Heart left ventricle (tissue), 16 donors: ENCODE measurements at regions not wholly inside any gene's neighbourhood (a gene's known extent, or its start where the extent isn't known, plus 50 kb on each side); places are given as distances from the start of the nearest gene placed in this dataset.

Source experiments
- ATAC-seq, 4 donors: fragments of 200-7000 bp; cut with Tn5 transposase; one replicate each; pipeline ENCODE4 v1.9.1; 2020 to 2022; ENCODE audit warnings: moderate library complexity in 4 of 4, mild to moderate bottlenecking in 3 of 4, moderate number of reproducible peaks in 1 of 4
- DNase-seq, 5 donors: peaks; one replicate each; pipeline ENCODE4 v3.0.0-alpha.2; 2020
- H3K27ac ChIP-seq, 12 donors: fragments of 200-600 bp; sonication (generic) in 4 of 12; one replicate each; pipeline versions ENCODE4 v1.5.0 to v1.8.0; 2016 to 2022; ENCODE audit warnings: mild to moderate bottlenecking in 2 of 12
- H3K27me3 ChIP-seq, 9 donors: fragments of 200-600 bp; sonication (generic) in 2 of 9; one replicate each; pipeline versions ENCODE4 v1.5.1 to v1.8.0; 2016 to 2022; ENCODE audit warnings: mild to moderate bottlenecking in 3 of 9
- H3K36me3 ChIP-seq, 9 donors: fragments of 200-600 bp; sonication (generic) in 2 of 9; one replicate each; pipeline versions ENCODE4 v1.5.0 to v1.8.0; 2018 to 2022; ENCODE audit warnings: mild to moderate bottlenecking in 2 of 9
- H3K4me1 ChIP-seq, 12 donors: fragments of 200-600 bp; sonication (generic) in 4 of 12; one replicate each; pipeline versions ENCODE4 v1.5.0 to v1.8.0; 2016 to 2022; ENCODE audit warnings: mild to moderate bottlenecking in 3 of 12
- H3K4me3 ChIP-seq, 12 donors: fragments of 200-600 bp; sonication (generic) in 4 of 12; one replicate each; pipeline versions ENCODE4 v1.5.0 to v1.8.0; 2017 to 2022; ENCODE audit warnings: mild to moderate bottlenecking in 9 of 12, moderate library complexity in 4 of 12
- H3K9me3 ChIP-seq, 12 donors: fragments of 200-600 bp; sonication (generic) in 4 of 12; one replicate each; pipeline versions ENCODE4 v1.5.0 to v1.8.0; 2016 to 2022; ENCODE audit warnings: mild to moderate bottlenecking in 1 of 12
- CTCF ChIP-seq, 12 donors: fragments of 200-600 bp; sonication (generic) in 4 of 12; IDR thresholded peaks; one replicate each; pipeline versions ENCODE4 v1.5.0 to v1.8.0; 2018 to 2022; ENCODE audit warnings: antibody characterized with exemption in 12 of 12, mild to moderate bottlenecking in 5 of 12
- POLR2A ChIP-seq, 2 donors: fragments of 450-650 bp; IDR thresholded peaks; one replicate each; pipeline ENCODE4 v1.6.1; 2017; ENCODE audit warnings: antibody characterized with exemption in 2 of 2, mild to moderate bottlenecking in 2 of 2, moderate library complexity in 2 of 2
- WGBS, 4 donors: extraction: QIAGEN DNeasy Blood & Tissue Kit in 2 of 4; methylation state at CpG; one replicate each; pipeline versions ENCODE4 v1.1.5 to v1.1.7; 2013 to 2018; 5-methylcytosine and 5-hydroxymethylcytosine counted together
- intact Hi-C, 10 donors: fragments of 100-400 bp; cut with DNase I; formaldehyde crosslinking; loops; one replicate each; pipeline versions ENCODE4 v1.11.1 to v1.14.2; 2022
- donor health status: ischemic (EF 13 %, LVEDD 7.1; RV severe dilation, severe dysfunction).
- donor health status: healthy with polysubstance abuse.
- donor health status: DM: no; HTN: yes; CAD: no.
- donor health status: DM: no; HTN: no; CAD: no.
- donor health status: ischemic (EF 25% LVEDD 6.9; RV normal size, moderate dysfunction).
- donor health status: ischemic (EF 25% LVEDD 5.7; RV mildly dilated, moderate dysfunction).
- donor health status: healthy.
- donor health status: DM: yes; HTN: yes; CAD: no.
- donor health status: ischemic (EF 35%, LVEDD 5.7; RV mildly dilated, moderate dysfunction).
- donor health status: nonischemic (EF 11% LVEDD 7.7; RV severe dilation, severe dysfunction).
- donor health status: DM: yes; HTN: yes; CAD: no.
- donor health status: PGD.
- donor health status: ischemic (EF 29% LVEDD 5.4; RV normal size, mild dysfunction).
- donor health status: nonischemic (EF 23%, LVEDD 6.1; RV moderate dilation, normal function).

GRCh38 chr5:165808335-165808734 lies 2302.9 kb downstream of the MAT2B start:
- no peak for ATAC-seq
- peaks cover 0 to 9% (median 0%) of the 10 kb centered on the region in 12 donors for H3K9me3 ChIP-seq
- no peaks in the 10 kb centered on the region for H3K4me1 ChIP-seq
- WGBS, 4 donors, result 77 to 91% (median 88%) methylated on average over 3 of the region's 3 CpGs
- TF ChIP-seq CTCF (IDR thresholded peaks at IDR 0.05), result no peak
- H3K27ac ChIP-seq, result no peak overlapping the region
- no peak overlapping the region for H3K4me3 ChIP-seq
- H3K36me3 ChIP-seq, result no peaks in the 10 kb centered on the region
- H3K27me3 ChIP-seq, result no peaks in the 10 kb centered on the region
- intact Hi-C loops, result no loop called here
- DNase-seq, result no peak

GRCh38 chr5:165809914-165810313 lies 2304.5 kb downstream of the MAT2B start:
- peaks cover 0 to 9% (median 0%) of the 10 kb centered on the region in 12 donors for H3K9me3 ChIP-seq
- DNase-seq, result no peak
- H3K27ac ChIP-seq, result no peak overlapping the region
- intact Hi-C loops, result no loop called here
- no peak for ATAC-seq
- WGBS, 4 donors, result 66 to 77% (median 76%) methylated on average over 3 of the region's 3 CpGs
- H3K4me1 ChIP-seq, result no peaks in the 10 kb centered on the region
- H3K36me3 ChIP-seq, result no peaks in the 10 kb centered on the region
- no peaks in the 10 kb centered on the region for H3K27me3 ChIP-seq
- no peak overlapping the region for H3K4me3 ChIP-seq
- TF ChIP-seq POLR2A (IDR thresholded peaks at IDR 0.05) (no peak), CTCF (IDR thresholded peaks at IDR 0.05) (no peak)

GRCh38 chr5:165829504-165829903 lies 2324.1 kb downstream of the MAT2B start:
- intact Hi-C loops, result no loop called here
- TF ChIP-seq CTCF (IDR thresholded peaks at IDR 0.05) (no peak), POLR2A (IDR thresholded peaks at IDR 0.05) (no peak)
- ATAC-seq, result no peak

GRCh38 chr5:165834891-165835290 lies 2329.5 kb downstream of the MAT2B start:
- no peak for ATAC-seq
- no peak for TF ChIP-seq POLR2A (IDR thresholded peaks at IDR 0.05)
- TF ChIP-seq CTCF (IDR thresholded peaks at IDR 0.05), result no peak

More at GRCh38 chr5:165829504-165829903, 2324.1 kb downstream of the MAT2B start:
- WGBS, 4 donors, result 74 to 84% (median 79%) methylated on average over 6 of the region's 6 CpGs
- H3K9me3 ChIP-seq, result no peaks in the 10 kb centered on the region
- no peak for DNase-seq
- no peaks in the 10 kb centered on the region for H3K36me3 ChIP-seq
- H3K4me3 ChIP-seq, result no peak overlapping the region
- no peaks in the 10 kb centered on the region for H3K27me3 ChIP-seq
- H3K4me1 ChIP-seq, result no peaks in the 10 kb centered on the region
- no peak overlapping the region for H3K27ac ChIP-seq

More at GRCh38 chr5:165834891-165835290, 2329.5 kb downstream of the MAT2B start:
- Histone ChIP-seq H3K27me3 (no peaks in the 10 kb centered on the region), H3K4me1 (no peaks in the 10 kb centered on the region), H3K4me3 (no peak overlapping the region), H3K9me3 (peaks cover 0 to 6% (median 0%) of the 10 kb centered on the region in 12 donors), H3K36me3 (no peaks in the 10 kb centered on the region), H3K27ac (no peak overlapping the region)
- WGBS, 4 donors, result 50 to 60% (median 55%) methylated on average over 4 of the region's 4 CpGs
- no peak for DNase-seq
- intact Hi-C loops, result no loop called here
